Smooth muscle cell (in vitro differentiated cells): ENCODE measurements at regions not wholly inside any gene's neighbourhood (a gene's known extent, or its start where the extent isn't known, plus 50 kb on each side); places are given as distances from the start of the nearest gene placed in this dataset.

Experiments
- DNase-seq: peaks from one replicate; lab custom pipeline; 2025; ENCODE audit not compliant: unreplicated experiment; lab: John Stamatoyannopoulos, UW
- H2AFZ ChIP-seq: fragments of 200-600 bp; sonication (generic); 2 replicates; pipeline ENCODE4 v1.6.0; 2016; ENCODE audit warnings: antibody characterized with exemption, low read depth, mild to moderate bottlenecking
- H3F3A ChIP-seq: fragments of 200-600 bp; sonication (generic); 2 replicates; pipeline ENCODE4 v1.6.0; 2017; ENCODE audit warnings: antibody characterized with exemption, low read depth
- H3K27ac ChIP-seq: fragments of 200-600 bp; sonication (generic); 2 replicates; pipeline ENCODE4 v1.5.1; 2016; ENCODE audit warnings: low read depth, mild to moderate bottlenecking
- H3K27me3 ChIP-seq: fragments of 200-600 bp; sonication (generic); 2 replicates; pipeline ENCODE4 v1.6.1; 2016; ENCODE audit warnings: low read depth, mild to moderate bottlenecking
- H3K36me3 ChIP-seq: fragments of 200-600 bp; sonication (generic); 2 replicates; pipeline ENCODE4 v1.5.1; 2016; ENCODE audit warnings: low read depth
- H3K4me1 ChIP-seq: fragments of 200-600 bp; sonication (generic); 2 replicates; pipeline ENCODE4 v1.5.1; 2016; ENCODE audit warnings: low read depth
- H3K4me2 ChIP-seq: fragments of 200-600 bp; sonication (generic); 2 replicates; pipeline ENCODE4 v1.6.0; 2016; ENCODE audit warnings: mild to moderate bottlenecking
- H3K4me3 ChIP-seq: fragments of 200-600 bp; sonication (generic); 2 replicates; pipeline ENCODE4 v1.5.1; 2016; ENCODE audit warnings: mild to moderate bottlenecking
- H3K79me2 ChIP-seq: fragments of 200-600 bp; sonication (generic); 2 replicates; pipeline ENCODE4 v1.6.0; 2016; ENCODE audit warnings: low read depth, mild to moderate bottlenecking
- H3K9ac ChIP-seq: fragments of 200-600 bp; sonication (generic); 2 replicates; pipeline ENCODE4 v1.6.0; 2016; ENCODE audit warnings: low read depth
- H3K9me3 ChIP-seq: fragments of 200-600 bp; sonication (generic); replicated peaks from 2 replicates; pipeline ENCODE4 v1.5.1; 2016; ENCODE audit warnings: low read depth
- H4K20me1 ChIP-seq: fragments of 200-600 bp; sonication (generic); 2 replicates; pipeline ENCODE4 v1.6.0; 2016; ENCODE audit warnings: low read depth
- CTCF ChIP-seq: fragments of 200-600 bp; sonication (generic); IDR thresholded peaks from 2 replicates; pipeline ENCODE4 v1.5.1; 2017; ENCODE audit warnings: borderline replicate concordance, mild to moderate bottlenecking, antibody characterized with exemption; ENCODE audit not compliant: insufficient read depth, poor library complexity, severe bottlenecking
- WGBS: methylation state at CpG from one replicate; pipeline ENCODE4 v1.1.7; 2016; ENCODE audit warnings: low lambda C conversion rate; 5-methylcytosine and 5-hydroxymethylcytosine counted together

- H3K27ac ChIP-seq = no peak overlapping the region
- no peaks in the 10 kb centered on the region for H4K20me1 ChIP-seq
- no peaks in the 10 kb centered on the region for H3K9me3 ChIP-seq
- H3K4me1 ChIP-seq = no peaks in the 10 kb centered on the region
- H2AFZ ChIP-seq = no peak overlapping the region
- TF ChIP-seq CTCF = no peak
- H3K4me2 ChIP-seq = no peak overlapping the region
- no peak overlapping the region for H3K9ac ChIP-seq
- no peak for DNase-seq
- 73% methylated on average over 4 of the region's 4 CpGs for WGBS
- no peak overlapping the region for H3K4me3 ChIP-seq
- H3K79me2 ChIP-seq = no peaks in the 10 kb centered on the region
- H3K36me3 ChIP-seq = no peaks in the 10 kb centered on the region
- H3F3A ChIP-seq = no peaks in the 10 kb centered on the region
- H3K27me3 ChIP-seq = no peaks in the 10 kb centered on the region
Measured at GRCh38 chr20:60976913-60977312, 275.1 kb upstream of the CDH4 start.

GRCh38 chr20:60977901-60978300 lies 274.2 kb upstream of the CDH4 start:
- WGBS = 87% methylated on average over 7 of the region's 7 CpGs
- Histone ChIP-seq H3K9me3 (no peaks in the 10 kb centered on the region), H3F3A (no peaks in the 10 kb centered on the region), H3K27me3 (no peaks in the 10 kb centered on the region), H3K4me1 (no peaks in the 10 kb centered on the region), H3K27ac (no peak overlapping the region), H3K4me2 (no peak overlapping the region), H3K36me3 (no peaks in the 10 kb centered on the region), H4K20me1 (no peaks in the 10 kb centered on the region), H3K79me2 (no peaks in the 10 kb centered on the region), H3K9ac (no peak overlapping the region), H3K4me3 (no peak overlapping the region), H2AFZ (no peak overlapping the region)
- DNase-seq = no peak
- TF ChIP-seq CTCF = no peak

GRCh38 chr20:60984666-60985065 lies 267.4 kb upstream of the CDH4 start:
- 88% methylated on average over 7 of the region's 7 CpGs for WGBS
- Histone ChIP-seq H3K4me1 (no peaks in the 10 kb centered on the region), H3K4me2 (no peak overlapping the region), H3K9ac (no peak overlapping the region), H3K9me3 (no peaks in the 10 kb centered on the region), H3K27me3 (no peaks in the 10 kb centered on the region), H3K4me3 (no peak overlapping the region), H4K20me1 (no peaks in the 10 kb centered on the region), H3F3A (no peaks in the 10 kb centered on the region), H3K36me3 (no peaks in the 10 kb centered on the region), H3K79me2 (no peaks in the 10 kb centered on the region), H3K27ac (no peak overlapping the region), H2AFZ (no peak overlapping the region)
- no peak for DNase-seq
- no peak for TF ChIP-seq CTCF

GRCh38 chr20:60986506-60987156 lies 265.4 kb upstream of the CDH4 start:
- no peak overlapping the region for H2AFZ ChIP-seq
- no peaks in the 10 kb centered on the region for H3K4me1 ChIP-seq
- H3K27me3 ChIP-seq = no peaks in the 10 kb centered on the region
- H4K20me1 ChIP-seq = no peaks in the 10 kb centered on the region
- H3K9me3 ChIP-seq = no peaks in the 10 kb centered on the region
- no peak for TF ChIP-seq CTCF
- no peak overlapping the region for H3K27ac ChIP-seq
- no peak overlapping the region for H3K4me2 ChIP-seq
- H3K36me3 ChIP-seq = no peaks in the 10 kb centered on the region
- no peaks in the 10 kb centered on the region for H3F3A ChIP-seq
- WGBS = 88% methylated on average over 12 of the region's 12 CpGs
- no peaks in the 10 kb centered on the region for H3K79me2 ChIP-seq
- H3K9ac ChIP-seq = no peak overlapping the region
- H3K4me3 ChIP-seq = no peak overlapping the region
- no peak for DNase-seq
